Tibial nerve (tissue), 4 donors: ENCODE measurements at regions not wholly inside any gene's neighbourhood (a gene's known extent, or its start where the extent isn't known, plus 50 kb on each side); places are given as distances from the start of the nearest gene placed in this dataset.

Experiments
- CTCF ChIP-seq, 5 experiments: fragments of 200-600 bp in 3 of 5; fragments of 450-650 bp in 2 of 5; sonication (generic) in 3 of 5; IDR thresholded peaks; one replicate each; pipeline ENCODE4 v1.5.1; 2016 to 2019; ENCODE audit warnings: antibody characterized with exemption in 5 of 5, mild to moderate bottlenecking in 3 of 5, moderate library complexity in 2 of 5
- EP300 ChIP-seq, 2 donors: sonication (generic); formaldehyde crosslinking; IDR thresholded peaks; one replicate each; pipeline ENCODE4 v1.6.1; 2017; ENCODE audit warnings: antibody characterized with exemption in 2 of 2, mild to moderate bottlenecking in 1 of 2
- POLR2A ChIP-seq, 2 donors: fragments of 450-650 bp; IDR thresholded peaks; one replicate each; pipeline ENCODE4 v1.6.1; 2017; ENCODE audit warnings: antibody characterized with exemption in 2 of 2, mild to moderate bottlenecking in 2 of 2, moderate library complexity in 2 of 2

DNA sequence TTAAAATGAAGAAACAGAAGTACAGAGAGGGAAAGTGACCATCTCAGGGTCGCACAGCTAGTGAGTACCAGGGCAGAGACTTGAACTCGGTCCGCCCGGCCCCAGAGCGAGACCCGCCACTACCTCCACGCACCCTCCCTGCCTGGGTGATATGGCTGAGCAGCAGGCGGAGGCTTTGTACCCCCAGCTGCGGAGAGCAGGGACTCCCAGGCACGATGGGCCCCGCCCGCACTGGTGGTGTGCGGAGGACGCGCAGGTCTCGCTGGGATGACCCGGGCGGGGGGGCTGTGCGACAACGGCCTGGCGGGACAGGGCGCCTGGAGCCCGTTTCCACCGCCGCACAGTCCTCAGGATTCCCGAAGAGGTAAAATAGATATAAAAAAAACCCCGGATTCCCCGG, 64.7 kb upstream of the LARP1 start:
- TF ChIP-seq CTCF (IDR thresholded peaks at IDR 0.05) (no peak), POLR2A (IDR thresholded peaks at IDR 0.05) (no peak), EP300 (IDR thresholded peaks at IDR 0.05) (no peak)
